IMR-90 (cell line): ENCODE measurements at regions not wholly inside any gene's neighbourhood (a gene's known extent, or its start where the extent isn't known, plus 50 kb on each side); places are given as distances from the start of the nearest gene placed in this dataset.

Experiments used
- ATAC-seq: fragments of 200-7000 bp; cut with Tn5 transposase; 2 replicates; pipeline ENCODE4 v1.9.1; 2020; ENCODE audit warnings: low read depth, mild to moderate bottlenecking, moderate library complexity
- BruUV-seq: library from RNA; stranded (reverse); fragments of 400-500 nt; replicated peaks from 2 replicates; lab custom pipeline; 2021; lab: Mats Ljungman, UMichigan
- CTCF ChIA-PET: fragments of 300-600 bp; formaldehyde crosslinking; extraction: SDS; loops from one replicate; lab custom pipeline; 2021; ENCODE audit warnings: antibody characterized with exemption; lab: Yijun Ruan, JAX
- POLR2A ChIA-PET: fragments of 300-600 bp; sonication (Branson Sonifier 250); formaldehyde crosslinking; loops from one replicate; lab custom pipeline; 2022; ENCODE audit warnings: antibody characterized with exemption; ENCODE audit not compliant: unreplicated experiment; lab: Charles Lee
- DNase-seq: peaks from one replicate; pipeline ENCODE4 v3.0.0; 2013
- H2AFZ ChIP-seq: replicated peaks from 2 replicates; pipeline ENCODE3; 2013; ENCODE audit warnings: low read length, mild to moderate bottlenecking; ENCODE audit not compliant: poor library complexity
- H2AK5ac ChIP-seq: 2 replicates; pipeline ENCODE4 v1.6.1; 2013; ENCODE audit warnings: low read depth, low read length, inconsistent platforms
- H2AK9ac ChIP-seq: replicated peaks from 2 replicates; pipeline ENCODE3; 2013; ENCODE audit warnings: mild to moderate bottlenecking, low read depth, low read length, moderate library complexity; ENCODE audit not compliant: poor library complexity
- H2BK120ac ChIP-seq: 2 replicates; pipeline ENCODE4 v1.6.1; 2013; ENCODE audit warnings: low read depth, low read length, inconsistent platforms
- H2BK15ac ChIP-seq: 3 replicates; pipeline ENCODE4 v1.6.1; 2013; ENCODE audit warnings: low read depth, low read length, inconsistent platforms
- H2BK20ac ChIP-seq: 2 replicates; pipeline ENCODE4 v1.6.1; 2013; ENCODE audit warnings: low read depth, mild to moderate bottlenecking, inconsistent platforms, low read length, moderate library complexity
- H2BK5ac ChIP-seq: 2 replicates; pipeline ENCODE4 v1.6.1; 2013; ENCODE audit warnings: mild to moderate bottlenecking, low read depth, low read length, inconsistent platforms; ENCODE audit not compliant: poor library complexity, severe bottlenecking
- H3K14ac ChIP-seq: replicated peaks from 2 replicates; pipeline ENCODE4 v1.6.1; 2013; ENCODE audit warnings: low read depth, low read length, inconsistent platforms
- H3K18ac ChIP-seq: 2 replicates; pipeline ENCODE4 v1.6.1; 2013; ENCODE audit warnings: low read depth, low read length, control low read depth
- H3K23ac ChIP-seq: 2 replicates; pipeline ENCODE4 v1.6.1; 2013; ENCODE audit warnings: low read depth, low read length, inconsistent platforms
- H3K27ac ChIP-seq: 2 replicates; pipeline ENCODE4 v1.5.1; 2013; ENCODE audit warnings: mild to moderate bottlenecking, control low read depth, low read length; ENCODE audit not compliant: insufficient read depth
- H3K27me3 ChIP-seq: 2 replicates; pipeline ENCODE4 v1.6.1; 2013; ENCODE audit warnings: low read length; ENCODE audit not compliant: control insufficient read depth, insufficient read depth
- H3K36me3 ChIP-seq: 2 replicates; pipeline ENCODE4 v1.6.1; 2013; ENCODE audit warnings: low read length, mixed read lengths; ENCODE audit not compliant: control insufficient read depth, insufficient read depth
- H3K4ac ChIP-seq: 2 replicates; pipeline ENCODE4 v1.6.1; 2013; ENCODE audit warnings: low read depth, low read length, inconsistent platforms
- H3K4me1 ChIP-seq: 2 replicates; pipeline ENCODE4 v1.6.1; 2013; ENCODE audit warnings: low read length, mixed read lengths; ENCODE audit not compliant: control insufficient read depth, insufficient read depth
- H3K4me2 ChIP-seq: 2 replicates; pipeline ENCODE4 v1.6.1; 2013; ENCODE audit warnings: low read depth, mild to moderate bottlenecking, control low read depth, low read length, moderate library complexity
- H3K4me3 ChIP-seq: 2 replicates; pipeline ENCODE4 v1.5.1; 2013; ENCODE audit warnings: low read depth, mild to moderate bottlenecking, control low read depth, low read length, moderate library complexity; ENCODE audit not compliant: insufficient read depth
- H3K56ac ChIP-seq: 2 replicates; pipeline ENCODE4 v1.6.1; 2013; ENCODE audit warnings: low read length, inconsistent platforms; ENCODE audit not compliant: insufficient read depth; ENCODE audit errors: extremely low read depth
- H3K79me1 ChIP-seq, 2 experiments: 2 replicates each; pipeline ENCODE4 v1.6.1; 2013; ENCODE audit warnings: low read length in 2 of 2, inconsistent platforms in 1 of 2, low read depth in 1 of 2
- H3K9ac ChIP-seq: 2 replicates; pipeline ENCODE4 v1.6.1; 2013; ENCODE audit warnings: low read depth, low read length, control low read depth
- H3K9me1 ChIP-seq: 2 replicates; pipeline ENCODE4 v1.6.1; 2013; ENCODE audit warnings: low read length, inconsistent platforms; ENCODE audit not compliant: insufficient read depth
- H3K9me3 ChIP-seq: 2 replicates; pipeline ENCODE4 v1.6.1; 2013; ENCODE audit warnings: low read length; ENCODE audit not compliant: control insufficient read depth, insufficient read depth
- H4K20me1 ChIP-seq: 2 replicates; pipeline ENCODE4 v1.6.1; 2013; ENCODE audit warnings: low read length, inconsistent platforms; ENCODE audit not compliant: insufficient read depth
- H4K5ac ChIP-seq: 2 replicates; pipeline ENCODE4 v1.6.1; 2013; ENCODE audit warnings: mild to moderate bottlenecking, low read depth, low read length, control low read depth
- H4K8ac ChIP-seq, 2 experiments: 2 replicates each; pipeline ENCODE4 v1.6.1; 2013; ENCODE audit warnings: low read depth in 2 of 2, low read length in 2 of 2, control low read depth in 1 of 2, inconsistent platforms in 1 of 2
- H4K91ac ChIP-seq: 2 replicates; pipeline ENCODE4 v1.6.1; 2013; ENCODE audit warnings: low read depth, low read length, inconsistent platforms; ENCODE audit not compliant: insufficient read depth
- BHLHE40 ChIP-seq: fragments of 150-350 bp; IDR thresholded peaks from 2 replicates; pipeline ENCODE4 v1.6.1; 2016; ENCODE audit warnings: mild to moderate bottlenecking, low read depth, low read length
- ELK1 ChIP-seq: fragments of 150-350 bp; IDR thresholded peaks from 2 replicates; pipeline ENCODE4 v1.6.1; 2016; ENCODE audit warnings: low read depth, mild to moderate bottlenecking, low read length, moderate library complexity, borderline replicate concordance
- MAFK ChIP-seq: IDR thresholded peaks from 2 replicates; pipeline ENCODE4 v1.6.1; 2012; ENCODE audit warnings: low read depth, low read length, improper control_type of control experiment
- MAZ ChIP-seq: IDR thresholded peaks from 2 replicates; pipeline ENCODE4 v1.6.1; 2012; ENCODE audit warnings: low read depth, mild to moderate bottlenecking, low read length, improper control_type of control experiment, moderate library complexity, borderline replicate concordance
- NFE2L2 ChIP-seq: fragments of 150-350 bp; IDR thresholded peaks from 2 replicates; pipeline ENCODE4 v1.6.1; 2016; ENCODE audit warnings: low read depth, mild to moderate bottlenecking, low read length
- RCOR1 ChIP-seq: IDR thresholded peaks from 2 replicates; pipeline ENCODE4 v1.6.1; 2012; ENCODE audit warnings: mild to moderate bottlenecking, low read length, improper control_type of control experiment; ENCODE audit not compliant: insufficient replicate concordance
- RFX5 ChIP-seq: IDR thresholded peaks from 2 replicates; pipeline ENCODE4 v1.8.0; 2012; ENCODE audit warnings: low read depth, mild to moderate bottlenecking, low read length, moderate library complexity
- SMC3 ChIP-seq: fragments of 150-350 bp; IDR thresholded peaks from 2 replicates; pipeline ENCODE4 v1.6.1; 2016; ENCODE audit warnings: low read depth, mild to moderate bottlenecking, antibody characterized with exemption, low read length, moderate library complexity
- WGBS, 2 experiments: methylation state at CpG; one replicate each; pipeline versions ENCODE4 v1.1.5 to v1.1.7; 2013; ENCODE audit warnings: missing lambda C conversion rate in 2 of 2; ENCODE audit not compliant: insufficient read length in 1 of 2; ENCODE audit errors: extremely low coverage in 2 of 2; 5-methylcytosine and 5-hydroxymethylcytosine counted together
- dilution Hi-C: fragments of 300-500 bp; cut with HindIII; formaldehyde crosslinking; loops from one replicate; pipeline ENCODE4 v1.14.3; 2018; ENCODE audit warnings: low sequenced_read_pairs; ENCODE audit not compliant: unreplicated experiment
- in situ Hi-C: fragments of 300-500 bp; cut with MboI; formaldehyde crosslinking; loops from 3 replicates; pipeline ENCODE4 v1.14.3; 2019; ENCODE audit warnings: low sequenced_read_pairs, inconsistent platforms, mixed read lengths
- intact Hi-C: fragments of 100-400 bp; cut with micrococcal nuclease; formaldehyde crosslinking; loops from 2 replicates; pipeline ENCODE4 v1.10.0; 2022

- Histone ChIP-seq H3K14ac (no peak overlapping the region), H3K56ac (no peak overlapping the region), H3K36me3 (no peaks in the 10 kb centered on the region), H3K4me2 (no peak overlapping the region), H2BK15ac (no peak overlapping the region), H4K8ac (no peak overlapping the region), H3K23ac (no peak overlapping the region), H4K20me1 (no peaks in the 10 kb centered on the region), H3K9me1 (no peaks in the 10 kb centered on the region), H3K4me3 (no peak overlapping the region), H4K91ac (no peak overlapping the region), H2AK9ac (no peak overlapping the region), H3K4me1 (no peaks in the 10 kb centered on the region), H2AK5ac (no peak overlapping the region), H4K5ac (no peak overlapping the region), H2BK5ac (no peak overlapping the region), H3K18ac (no peak overlapping the region), H3K9ac (no peak overlapping the region), H2BK20ac (no peak overlapping the region), H2AFZ (no peak overlapping the region), H3K4ac (no peak overlapping the region), H3K79me1 (no peaks in the 10 kb centered on the region), H3K9me3 (0 out of 2 replicates have a peak, but pooled peaks cover 4% of the 10 kb centered on the region), H3K27ac (no peak overlapping the region), H2BK120ac (no peak overlapping the region), H3K27me3 (no peaks in the 10 kb centered on the region)
- intact Hi-C loops (no loop called here), dilution Hi-C loops (no loop called here), in situ Hi-C loops (no loop called here)
- WGBS, 2 experiments: no CpG with 5 or more reads among the region's 4 CpGs
- DNase-seq (no peak), ATAC-seq (no peak)
- ChIA-PET CTCF (no interaction called here), POLR2A (no interaction called here)
- TF ChIP-seq ELK1 (no peak), BHLHE40 (no peak), MAFK (no peak), MAZ (no peak), RCOR1 (no peak), SMC3 (no peak), RFX5 (no peak), NFE2L2 (no peak)
- BruUV-seq: no TSS peak
These were observed 498.7 kb downstream of the AMY1C start for GRCh38 chr1:104248385-104248784.
